ENCODE measurements at regions not wholly inside any gene's neighbourhood (a gene's known extent, or its start where the extent isn't known, plus 50 kb on each side); places are given as distances from the start of the nearest gene placed in this dataset.

DNA sequence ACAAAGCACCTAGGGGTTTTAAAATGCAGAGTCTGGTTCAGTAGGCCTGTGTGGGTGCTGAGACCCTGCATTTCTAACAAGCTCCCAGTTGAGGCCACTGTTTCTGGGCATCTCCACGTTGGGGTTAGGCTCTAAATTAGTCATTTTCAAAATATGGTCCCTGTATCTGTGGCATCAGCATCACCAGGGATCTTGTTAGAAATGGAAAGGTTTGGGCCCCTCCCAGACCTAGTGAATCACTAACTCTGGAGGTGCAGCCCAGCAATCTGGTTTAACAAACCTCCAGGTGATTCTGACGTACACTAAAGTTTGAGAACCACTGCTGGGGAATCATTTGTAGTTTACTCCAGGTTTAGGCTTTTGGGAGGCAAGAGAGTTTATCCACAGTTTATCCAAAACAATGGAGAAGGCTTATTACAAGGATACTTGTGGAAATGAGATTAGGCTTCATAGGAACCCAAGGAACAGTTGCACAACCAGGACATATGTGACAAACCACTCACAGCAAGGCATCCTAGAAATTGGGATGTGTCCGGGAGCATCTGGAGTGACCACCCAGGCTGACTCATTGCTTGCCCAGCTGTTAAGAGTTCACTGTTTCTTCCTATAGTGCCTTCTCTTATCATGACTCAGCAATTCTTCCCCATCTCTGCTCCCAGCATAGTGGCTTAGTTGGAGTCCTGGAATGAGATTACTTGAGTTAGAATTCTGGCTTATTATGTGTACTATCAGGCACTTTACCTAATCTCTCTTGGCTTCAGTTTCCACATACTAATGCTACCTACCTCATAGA is 71.6 kb upstream of the STXBP6 start:
- TF ChIP-seq, protein P1, sequence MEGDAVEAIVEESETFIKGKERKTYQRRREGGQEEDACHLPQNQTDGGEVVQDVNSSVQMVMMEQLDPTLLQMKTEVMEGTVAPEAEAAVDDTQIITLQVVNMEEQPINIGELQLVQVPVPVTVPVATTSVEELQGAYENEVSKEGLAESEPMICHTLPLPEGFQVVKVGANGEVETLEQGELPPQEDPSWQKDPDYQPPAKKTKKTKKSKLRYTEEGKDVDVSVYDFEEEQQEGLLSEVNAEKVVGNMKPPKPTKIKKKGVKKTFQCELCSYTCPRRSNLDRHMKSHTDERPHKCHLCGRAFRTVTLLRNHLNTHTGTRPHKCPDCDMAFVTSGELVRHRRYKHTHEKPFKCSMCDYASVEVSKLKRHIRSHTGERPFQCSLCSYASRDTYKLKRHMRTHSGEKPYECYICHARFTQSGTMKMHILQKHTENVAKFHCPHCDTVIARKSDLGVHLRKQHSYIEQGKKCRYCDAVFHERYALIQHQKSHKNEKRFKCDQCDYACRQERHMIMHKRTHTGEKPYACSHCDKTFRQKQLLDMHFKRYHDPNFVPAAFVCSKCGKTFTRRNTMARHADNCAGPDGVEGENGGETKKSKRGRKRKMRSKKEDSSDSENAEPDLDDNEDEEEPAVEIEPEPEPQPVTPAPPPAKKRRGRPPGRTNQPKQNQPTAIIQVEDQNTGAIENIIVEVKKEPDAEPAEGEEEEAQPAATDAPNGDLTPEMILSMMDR (IDR thresholded peaks at IDR 0.05), result no peak

DNA sequence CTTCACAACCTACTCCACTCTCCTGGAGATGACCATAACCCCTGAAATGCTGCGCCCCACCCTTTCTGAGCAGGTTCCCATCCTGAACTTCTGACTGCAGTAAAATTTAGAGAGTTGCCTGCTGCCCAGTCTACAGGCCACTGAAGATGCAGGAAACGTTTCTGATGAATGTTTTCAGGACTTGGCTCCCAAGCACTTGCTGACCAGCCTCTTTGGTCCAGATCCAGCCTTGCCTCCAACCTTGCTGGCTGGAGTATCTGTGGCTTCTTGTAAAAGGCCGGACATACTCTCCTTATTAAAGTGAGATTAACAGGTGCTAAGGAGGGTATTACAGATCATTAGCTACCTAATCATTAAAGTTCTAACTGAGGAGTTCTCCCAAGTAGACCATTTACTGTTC is 70.3 kb upstream of the STXBP6 start:
- TF ChIP-seq, protein P1 (IDR thresholded peaks at IDR 0.05), result no peak

DNA sequence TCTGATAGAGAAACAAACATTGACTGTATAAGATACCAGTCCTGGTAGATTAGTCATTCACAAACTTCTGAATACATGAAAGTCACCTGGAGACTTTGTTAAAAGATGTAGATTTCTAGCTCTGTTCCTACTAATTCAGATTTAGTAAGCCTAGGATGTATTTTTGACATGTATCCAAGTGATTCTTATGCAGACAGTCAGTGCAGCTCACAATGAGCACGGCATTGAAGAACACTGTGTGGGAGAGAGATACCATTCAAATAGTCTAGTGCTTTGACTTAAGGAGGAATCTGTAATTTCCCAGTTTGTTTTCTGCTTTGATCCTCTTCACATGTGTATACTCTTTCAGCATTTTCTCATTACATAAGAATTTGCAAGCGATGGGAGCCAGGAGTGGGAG is 68.7 kb upstream of the STXBP6 start:
- TF ChIP-seq, protein P1 (IDR thresholded peaks at IDR 0.05), result no peak

DNA sequence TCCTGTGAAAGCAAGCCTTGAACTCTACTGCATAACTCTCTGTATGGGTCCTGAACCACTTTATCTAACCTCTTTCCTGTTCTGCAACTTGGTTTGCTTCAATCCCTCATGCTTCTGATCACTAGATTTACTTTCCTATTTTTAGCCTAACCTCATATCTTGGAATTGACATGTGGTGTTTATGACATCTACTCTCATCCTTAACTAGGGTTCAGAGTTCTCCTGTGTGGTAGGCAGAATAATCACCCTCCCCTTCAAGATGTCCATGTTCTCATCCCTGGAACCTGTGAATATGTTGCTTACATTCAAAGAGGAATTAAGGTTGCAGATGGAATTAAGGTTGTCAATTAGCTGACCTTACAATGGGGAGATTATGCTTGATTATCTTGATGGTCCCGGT is 67.4 kb upstream of the STXBP6 start:
- TF ChIP-seq, protein P1 (IDR thresholded peaks at IDR 0.05), result no peak

DNA sequence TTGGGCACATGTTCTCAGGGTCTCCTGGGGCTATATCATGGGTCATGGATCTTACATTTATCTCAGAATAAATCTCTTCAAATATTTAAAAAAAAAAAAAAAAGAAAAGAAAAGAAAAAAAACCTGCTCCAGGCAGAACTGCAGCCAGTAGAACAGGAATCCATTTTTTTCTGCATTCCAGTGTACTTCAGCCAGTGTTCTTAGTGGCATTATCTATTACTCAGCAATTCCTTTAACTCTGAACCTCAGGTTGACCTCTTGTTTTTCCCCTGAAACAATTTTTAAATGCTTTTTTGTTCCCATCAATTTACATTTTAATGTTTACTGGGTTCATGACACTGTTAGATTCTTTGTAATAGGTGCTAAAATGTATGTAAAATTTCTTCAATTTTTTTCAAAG is 66.7 kb upstream of the STXBP6 start:
- TF ChIP-seq, protein P1 (IDR thresholded peaks at IDR 0.05), result no peak

DNA sequence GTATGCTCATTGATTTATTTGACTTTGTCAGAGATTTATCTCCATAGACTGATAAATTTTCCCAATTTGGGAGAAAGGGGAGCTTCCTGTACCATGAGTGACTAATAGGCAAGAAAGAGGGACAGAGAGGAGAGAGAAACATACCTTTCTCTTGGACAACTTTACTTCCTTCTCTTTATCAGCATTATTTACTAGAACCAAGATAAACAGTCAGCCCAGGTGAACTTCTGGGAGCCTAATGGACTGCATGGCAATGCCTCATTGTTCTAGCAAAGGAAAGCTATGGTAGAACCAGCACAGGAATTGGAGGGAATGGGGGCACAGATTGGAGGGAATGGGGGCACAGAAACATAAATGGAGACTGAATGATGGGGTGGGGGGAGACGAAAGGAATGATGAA is 63.4 kb upstream of the STXBP6 start:
- TF ChIP-seq, protein P1 (IDR thresholded peaks at IDR 0.05), result no peak

DNA sequence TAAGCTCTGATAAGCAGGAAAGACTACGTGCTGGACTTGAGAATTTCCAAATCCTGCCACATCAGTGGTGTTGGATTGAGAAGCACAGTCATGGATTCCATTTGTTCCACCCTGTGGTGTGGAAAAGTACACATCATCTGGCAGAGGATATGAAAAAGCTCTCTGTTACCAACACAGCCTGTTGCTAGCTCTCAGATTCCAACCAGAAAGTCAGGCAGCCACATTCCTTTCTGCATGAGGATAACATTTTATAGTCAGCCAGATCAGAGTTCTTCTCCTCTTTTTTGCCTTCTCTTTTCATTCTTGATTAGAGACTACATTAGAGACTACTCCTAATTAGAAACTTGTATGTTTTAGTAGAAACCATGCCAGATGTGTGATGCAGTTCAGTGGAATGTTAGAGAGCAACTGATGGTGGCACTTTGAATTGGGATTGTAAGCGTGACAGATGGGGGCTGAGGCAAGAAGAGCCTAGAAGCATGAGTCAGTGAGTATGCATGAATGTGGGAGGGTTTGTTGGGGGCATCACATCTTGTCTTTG is 61.2 kb upstream of the STXBP6 start:
- TF ChIP-seq, protein P1 (IDR thresholded peaks at IDR 0.05), result no peak
